Transverse colon (tissue), 4 donors: ENCODE measurements at regions not wholly inside any gene's neighbourhood (a gene's known extent, or its start where the extent isn't known, plus 50 kb on each side); places are given as distances from the start of the nearest gene placed in this dataset.

ENCODE experiments used
- DNase-seq: peaks from one replicate; pipeline ENCODE4 v3.0.0-alpha.2; 2019
- H3K27ac ChIP-seq, 4 donors: fragments of 200-600 bp; sonication (generic); 2 replicates each; pipeline ENCODE4 v1.5.1; 2016 to 2018; ENCODE audit warnings: inconsistent platforms in 4 of 4
- H3K27me3 ChIP-seq: fragments of 200-600 bp; sonication (generic); 2 replicates; pipeline ENCODE4 v1.5.1; 2017; ENCODE audit warnings: inconsistent platforms
- H3K36me3 ChIP-seq, 4 donors: fragments of 200-600 bp; sonication (generic); 2 replicates each; pipeline ENCODE4 v1.5.1; 2017 to 2019; ENCODE audit warnings: inconsistent platforms in 4 of 4
- H3K4me1 ChIP-seq, 4 donors: fragments of 200-600 bp; sonication (generic); 2 replicates each; pipeline ENCODE4 v1.5.1; 2017 to 2020; ENCODE audit warnings: inconsistent platforms in 4 of 4
- H3K4me3 ChIP-seq, 4 donors: fragments of 200-600 bp; sonication (generic); 1 replicate in 1 of 4; 2 replicates in 3 of 4; pipeline versions ENCODE4 v1.5.1 to v1.6.1; 2017 to 2019; ENCODE audit warnings: inconsistent platforms in 4 of 4
- H3K9me3 ChIP-seq, 2 donors: fragments of 200-600 bp; sonication (generic); 2 replicates each; pipeline ENCODE4 v1.5.1; 2017 to 2019; ENCODE audit warnings: inconsistent platforms in 2 of 2
- CTCF ChIP-seq, 5 experiments: fragments of 200-600 bp in 3 of 5; fragments of 450-650 bp in 2 of 5; sonication (generic) in 3 of 5; IDR thresholded peaks; 1 replicate in 2 of 5; 2 replicates in 3 of 5; pipeline ENCODE4 v1.5.1; 2016 to 2017; ENCODE audit warnings: antibody characterized with exemption in 5 of 5, inconsistent platforms in 3 of 5, mild to moderate bottlenecking in 2 of 5, moderate library complexity in 1 of 5
- EP300 ChIP-seq: sonication (generic); formaldehyde crosslinking; IDR thresholded peaks from one replicate; pipeline ENCODE4 v1.6.1; 2017; ENCODE audit warnings: antibody characterized with exemption, low read depth
- POLR2A ChIP-seq: fragments of 450-650 bp; IDR thresholded peaks from one replicate; pipeline ENCODE4 v1.6.1; 2016; ENCODE audit warnings: antibody characterized with exemption, mild to moderate bottlenecking, moderate library complexity
- POLR2AphosphoS5 ChIP-seq, 3 donors: sonication (generic); formaldehyde crosslinking; IDR thresholded peaks; one replicate each; pipeline ENCODE4 v1.6.1; 2016; ENCODE audit warnings: antibody characterized with exemption in 3 of 3
- WGBS, 2 donors: methylation state at CpG; one replicate each; pipeline ENCODE4 v1.1.5; 2018; ENCODE audit warnings: low coverage in 1 of 2; 5-methylcytosine and 5-hydroxymethylcytosine counted together
- in situ Hi-C, 4 donors: fragments of 200-750 bp; cut with MboI; loops; one replicate each; pipeline versions ENCODE4 v1.15.0 to v1.15.1; 2017; ENCODE audit warnings: low sequenced_read_pairs in 3 of 4, low pct_ligation_motif_present in 1 of 4, low pct_unique_long_range_greater_than_20kb in 1 of 4
- intact Hi-C: fragments of 100-400 bp; cut with DNase I; formaldehyde crosslinking; loops from one replicate; pipeline ENCODE4 v1.15.1; 2023; ENCODE audit warnings: low total_unique reads

GRCh38 chr11:127259102-127259501, 258.5 kb upstream of the KIRREL3 start:
- Histone ChIP-seq H3K27me3 (no peaks in the 10 kb centered on the region), H3K27ac (no peak overlapping the region), H3K4me3 (no peak overlapping the region), H3K36me3 (no peaks in the 10 kb centered on the region), H3K9me3 (no peaks in the 10 kb centered on the region), H3K4me1 (no peaks in the 10 kb centered on the region)
- intact Hi-C loops, result no loop called here
- WGBS, 2 donors, result 27 to 61% methylated on average over 1 of the region's 1 CpG
- TF ChIP-seq POLR2A (no peak), CTCF (IDR thresholded peaks at IDR 0.05) (no peak), POLR2AphosphoS5 (IDR thresholded peaks at IDR 0.05) (no peak), EP300 (no peak)
- in situ Hi-C loops, result no loop called here
- no peak for DNase-seq

- in situ Hi-C loops (no loop called here), intact Hi-C loops (no loop called here)
- Histone ChIP-seq H3K4me3 (no peak overlapping the region), H3K27ac (no peak overlapping the region), H3K27me3 (no peaks in the 10 kb centered on the region), H3K4me1 (no peaks in the 10 kb centered on the region), H3K36me3 (no peaks in the 10 kb centered on the region), H3K9me3 (no peaks in the 10 kb centered on the region)
- WGBS, 2 donors, result 52 to 67% methylated on average over 1 to 6 of the region's 6 CpGs
- TF ChIP-seq POLR2A (no peak), CTCF (IDR thresholded peaks at IDR 0.05) (no peak), POLR2AphosphoS5 (IDR thresholded peaks at IDR 0.05) (no peak), EP300 (no peak)
- DNase-seq, result no peak
Measured at GRCh38 chr11:127255209-127255608, 254.6 kb upstream of the KIRREL3 start.

GRCh38 chr11:127252321-127252720, 251.8 kb upstream of the KIRREL3 start:
- in situ Hi-C loops, result no loop called here
- no peak for TF ChIP-seq POLR2AphosphoS5 (IDR thresholded peaks at IDR 0.05)
- TF ChIP-seq EP300, result no peak
- no peak for TF ChIP-seq POLR2A
- TF ChIP-seq CTCF (IDR thresholded peaks at IDR 0.05), result no peak

GRCh38 chr11:127249576-127249975, 249.0 kb upstream of the KIRREL3 start:
- TF ChIP-seq POLR2A (no peak), EP300 (no peak), CTCF (IDR thresholded peaks at IDR 0.05) (no peak), POLR2AphosphoS5 (IDR thresholded peaks at IDR 0.05) (no peak)
- Histone ChIP-seq H3K4me1 (no peaks in the 10 kb centered on the region), H3K9me3 (no peaks in the 10 kb centered on the region), H3K27me3 (no peaks in the 10 kb centered on the region), H3K36me3 (no peaks in the 10 kb centered on the region), H3K27ac (no peak overlapping the region), H3K4me3 (no peak overlapping the region)
- no peak for DNase-seq
- in situ Hi-C loops, result no loop called here
- WGBS, 2 donors, result 95% methylated on average over 4 of the region's 4 CpGs; no CpG with 5 or more reads in 1 of the 2 donors
- intact Hi-C loops, result no loop called here

More at GRCh38 chr11:127252321-127252720, 251.8 kb upstream of the KIRREL3 start:
- H3K27me3 ChIP-seq, result no peaks in the 10 kb centered on the region
- H3K36me3 ChIP-seq, result no peaks in the 10 kb centered on the region
- H3K27ac ChIP-seq, result no peak overlapping the region
- no peaks in the 10 kb centered on the region for H3K9me3 ChIP-seq
- intact Hi-C loops, result no loop called here
- DNase-seq, result no peak
- H3K4me1 ChIP-seq, result no peaks in the 10 kb centered on the region
- 22 to 54% methylated on average over 1 to 3 of the region's 3 CpGs for WGBS, 2 donors
- no peak overlapping the region for H3K4me3 ChIP-seq
